Prostate gland (tissue), 2 donors: ENCODE measurements at regions not wholly inside any gene's neighbourhood (a gene's known extent, or its start where the extent isn't known, plus 50 kb on each side); places are given as distances from the start of the nearest gene placed in this dataset.

Experiments
- DNase-seq: peaks from one replicate; pipeline ENCODE4 v3.0.0-alpha.2; 2019; ENCODE audit warnings: low spot score
- H3K27ac ChIP-seq, 2 donors: fragments of 200-600 bp; sonication (generic); 2 replicates each; pipeline ENCODE4 v1.5.1; 2017 to 2019
- H3K27me3 ChIP-seq: fragments of 200-600 bp; sonication (generic); replicated peaks from 2 replicates; pipeline ENCODE4 v1.5.1; 2019; ENCODE audit not compliant: insufficient read depth
- H3K36me3 ChIP-seq, 2 donors: fragments of 200-600 bp; sonication (generic); 1 replicate in 1 of 2; 2 replicates in 1 of 2; pipeline versions ENCODE4 v1.5.1 to v1.8.1; 2017 to 2019
- H3K4me1 ChIP-seq: fragments of 200-600 bp; sonication (generic); replicated peaks from 2 replicates; pipeline ENCODE4 v1.5.1; 2019
- H3K4me3 ChIP-seq, 2 donors: fragments of 200-600 bp; sonication (generic); 2 replicates each; pipeline ENCODE4 v1.5.1; 2017 to 2019
- H3K9me3 ChIP-seq: fragments of 200-600 bp; sonication (generic); 2 replicates; pipeline ENCODE4 v1.5.1; 2017
- POLR2A ChIP-seq: fragments of 450-650 bp; IDR thresholded peaks from one replicate; pipeline ENCODE4 v1.6.1; 2016; ENCODE audit warnings: antibody characterized with exemption, mild to moderate bottlenecking
- POLR2AphosphoS5 ChIP-seq: sonication (generic); formaldehyde crosslinking; IDR thresholded peaks from one replicate; pipeline ENCODE4 v1.6.1; 2017; ENCODE audit warnings: antibody characterized with exemption
- WGBS: methylation state at CpG from one replicate; pipeline ENCODE4 v1.1.5; 2018; 5-methylcytosine and 5-hydroxymethylcytosine counted together
- intact Hi-C: fragments of 100-400 bp; cut with DNase I; formaldehyde crosslinking; loops from one replicate; pipeline ENCODE4 v1.14.2; 2022
- TF ChIP-seq, protein P1 (sequence below), 4 experiments: fragments of 200-600 bp in 2 of 4; fragments of 450-650 bp in 2 of 4; sonication (generic) in 2 of 4; IDR thresholded peaks; 1 replicate in 3 of 4; 2 replicates in 1 of 4; pipeline ENCODE4 v1.5.1; 2016 to 2019; ENCODE audit warnings: antibody characterized with exemption in 4 of 4, mild to moderate bottlenecking in 2 of 4, moderate library complexity in 2 of 4

DNA sequence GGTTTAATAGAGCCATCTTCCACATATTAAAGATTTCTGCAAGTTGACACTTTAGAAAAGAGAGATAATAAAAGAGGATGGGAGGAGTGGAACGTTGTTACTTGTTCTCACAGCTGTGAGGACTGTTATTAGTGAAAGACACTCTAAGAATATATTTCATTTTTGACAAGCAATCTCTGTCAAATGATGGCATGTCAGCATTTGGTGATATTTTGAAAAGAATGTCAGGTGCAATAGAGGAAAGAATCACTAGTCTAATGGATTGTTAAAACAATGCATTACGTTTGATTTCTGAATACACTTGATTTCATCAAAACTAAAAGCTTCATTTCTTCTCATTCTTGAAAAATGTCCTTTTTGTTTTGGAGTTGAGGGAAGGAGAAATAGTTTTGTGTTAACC, 853.4 kb downstream of the PLA2G4A start:
- DNase-seq, result no peak
- Histone ChIP-seq H3K27me3 (no peaks in the 10 kb centered on the region), H3K36me3 (no peaks in the 10 kb centered on the region), H3K4me3 (no peak overlapping the region), H3K9me3 (no peaks in the 10 kb centered on the region), H3K4me1 (no peaks in the 10 kb centered on the region), H3K27ac (no peak overlapping the region)
- WGBS, result 45% methylated on average over 2 of the region's 2 CpGs
- intact Hi-C loops, result no loop called here
- TF ChIP-seq POLR2A (no peak), POLR2AphosphoS5 (no peak)
- TF ChIP-seq, protein P1, sequence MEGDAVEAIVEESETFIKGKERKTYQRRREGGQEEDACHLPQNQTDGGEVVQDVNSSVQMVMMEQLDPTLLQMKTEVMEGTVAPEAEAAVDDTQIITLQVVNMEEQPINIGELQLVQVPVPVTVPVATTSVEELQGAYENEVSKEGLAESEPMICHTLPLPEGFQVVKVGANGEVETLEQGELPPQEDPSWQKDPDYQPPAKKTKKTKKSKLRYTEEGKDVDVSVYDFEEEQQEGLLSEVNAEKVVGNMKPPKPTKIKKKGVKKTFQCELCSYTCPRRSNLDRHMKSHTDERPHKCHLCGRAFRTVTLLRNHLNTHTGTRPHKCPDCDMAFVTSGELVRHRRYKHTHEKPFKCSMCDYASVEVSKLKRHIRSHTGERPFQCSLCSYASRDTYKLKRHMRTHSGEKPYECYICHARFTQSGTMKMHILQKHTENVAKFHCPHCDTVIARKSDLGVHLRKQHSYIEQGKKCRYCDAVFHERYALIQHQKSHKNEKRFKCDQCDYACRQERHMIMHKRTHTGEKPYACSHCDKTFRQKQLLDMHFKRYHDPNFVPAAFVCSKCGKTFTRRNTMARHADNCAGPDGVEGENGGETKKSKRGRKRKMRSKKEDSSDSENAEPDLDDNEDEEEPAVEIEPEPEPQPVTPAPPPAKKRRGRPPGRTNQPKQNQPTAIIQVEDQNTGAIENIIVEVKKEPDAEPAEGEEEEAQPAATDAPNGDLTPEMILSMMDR (IDR thresholded peaks at IDR 0.05), result no peak

DNA sequence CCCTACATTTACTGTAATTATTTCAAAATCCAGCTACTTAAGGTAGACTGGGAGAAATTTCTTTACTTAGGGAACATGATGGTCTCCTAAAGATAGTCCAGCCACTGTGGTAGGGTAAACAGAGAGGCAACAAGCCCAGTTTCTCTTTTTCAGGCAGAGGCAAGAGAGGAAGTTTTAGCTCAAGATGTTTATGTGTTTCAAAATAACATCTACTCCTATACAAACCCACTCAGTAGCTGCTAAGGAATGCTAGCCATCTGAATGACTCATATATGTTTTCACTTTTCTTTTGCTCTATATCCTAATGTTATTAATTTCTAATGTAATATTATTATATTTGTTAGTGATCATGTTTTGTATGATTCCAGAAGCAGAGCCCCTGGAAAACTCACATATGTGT, 856.6 kb downstream of the PLA2G4A start:
- Histone ChIP-seq H3K27me3 (no peaks in the 10 kb centered on the region), H3K4me1 (no peaks in the 10 kb centered on the region), H3K27ac (no peak overlapping the region), H3K4me3 (no peak overlapping the region), H3K9me3 (no peaks in the 10 kb centered on the region), H3K36me3 (no peaks in the 10 kb centered on the region)
- intact Hi-C loops, result no loop called here
- no peak for TF ChIP-seq POLR2AphosphoS5
- TF ChIP-seq, protein P1 (IDR thresholded peaks at IDR 0.05), result no peak
- no peak for TF ChIP-seq POLR2A
- no peak for DNase-seq

DNA sequence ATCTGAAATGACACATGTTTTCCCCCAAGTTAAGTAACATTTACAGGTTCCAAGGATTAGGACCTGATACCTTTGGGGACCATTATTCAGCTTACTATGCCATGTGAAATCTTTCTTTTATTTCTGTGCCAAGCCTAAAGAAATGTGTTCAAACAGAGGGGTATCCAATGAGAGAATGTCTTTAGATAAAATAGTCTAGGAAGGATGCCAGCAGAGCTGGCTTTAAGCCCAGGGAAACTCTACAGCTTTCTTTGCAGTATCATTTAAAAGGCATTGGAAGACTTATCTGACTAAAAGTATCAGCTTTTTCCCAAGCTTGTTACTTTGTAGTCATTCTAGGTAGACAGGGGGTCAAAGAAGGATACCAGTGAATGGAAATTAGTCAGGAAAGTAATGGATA, 860.4 kb downstream of the PLA2G4A start:
- TF ChIP-seq POLR2A (no peak), POLR2AphosphoS5 (peak; percentile 23)
- Histone ChIP-seq H3K27me3 (no peaks in the 10 kb centered on the region), H3K4me1 (no peaks in the 10 kb centered on the region), H3K4me3 (no peak overlapping the region), H3K9me3 (no peaks in the 10 kb centered on the region), H3K36me3 (no peaks in the 10 kb centered on the region), H3K27ac (no peak overlapping the region)
- intact Hi-C loops, result no loop called here
- DNase-seq, result peak; percentile 66

DNA sequence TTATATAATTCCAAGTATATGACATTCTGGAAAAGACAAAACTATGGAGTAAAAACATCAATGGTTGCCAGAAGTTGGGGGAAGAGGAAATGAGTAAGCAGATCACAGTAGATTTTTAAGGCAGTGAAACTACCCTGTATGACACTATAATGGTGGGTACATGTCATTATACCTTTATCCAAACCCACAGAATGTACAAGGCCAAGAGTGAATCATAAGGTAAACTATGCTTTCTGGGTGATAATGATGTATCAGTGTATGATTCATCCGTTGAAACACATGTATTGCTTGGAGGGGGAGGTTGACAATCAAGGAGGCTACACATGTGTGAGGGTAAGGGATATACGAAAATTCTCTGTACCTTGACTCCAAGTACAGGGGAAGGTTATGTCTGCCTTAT, 862.7 kb downstream of the PLA2G4A start:
- Histone ChIP-seq H3K4me1 (no peaks in the 10 kb centered on the region), H3K9me3 (no peaks in the 10 kb centered on the region), H3K27ac (no peak overlapping the region), H3K27me3 (no peaks in the 10 kb centered on the region), H3K4me3 (no peak overlapping the region), H3K36me3 (no peaks in the 10 kb centered on the region)
- no peak for TF ChIP-seq POLR2A
- TF ChIP-seq, protein P1 (IDR thresholded peaks at IDR 0.05), result no peak
- TF ChIP-seq POLR2AphosphoS5, result no peak
- DNase-seq, result no peak
- 72% methylated on average over 2 of the region's 2 CpGs for WGBS
- intact Hi-C loops, result no loop called here

DNA sequence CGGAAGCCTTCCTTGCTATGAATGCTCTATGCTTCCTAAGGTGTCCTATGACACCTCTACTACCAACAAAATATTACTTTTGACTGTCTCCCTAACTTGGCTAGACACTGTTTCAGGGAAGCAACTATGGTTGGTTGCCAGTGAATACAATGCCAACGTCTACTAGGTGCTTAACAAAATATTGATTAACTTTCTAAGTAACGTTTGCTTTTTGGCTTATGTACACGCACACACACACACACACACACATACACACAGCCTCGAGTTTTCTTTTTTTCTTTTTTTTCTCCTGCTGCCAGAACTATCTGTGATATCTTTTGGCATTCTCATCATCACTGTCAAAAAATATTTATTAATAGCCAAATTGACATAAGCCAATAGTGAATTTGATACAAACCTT, 864.0 kb downstream of the PLA2G4A start:
- Histone ChIP-seq H3K4me1 (no peaks in the 10 kb centered on the region), H3K4me3 (no peak overlapping the region), H3K9me3 (no peaks in the 10 kb centered on the region), H3K27me3 (no peaks in the 10 kb centered on the region), H3K36me3 (no peaks in the 10 kb centered on the region), H3K27ac (no peak overlapping the region)
- intact Hi-C loops, result no loop called here
- DNase-seq, result no peak
- TF ChIP-seq, protein P1 (IDR thresholded peaks at IDR 0.05), result no peak
- TF ChIP-seq POLR2A, result no peak
- 38% methylated on average over 5 of the region's 5 CpGs for WGBS
